ENCODE measurements at regions not wholly inside any gene's neighbourhood (a gene's known extent, or its start where the extent isn't known, plus 50 kb on each side); places are given as distances from the start of the nearest gene placed in this dataset.

DNA sequence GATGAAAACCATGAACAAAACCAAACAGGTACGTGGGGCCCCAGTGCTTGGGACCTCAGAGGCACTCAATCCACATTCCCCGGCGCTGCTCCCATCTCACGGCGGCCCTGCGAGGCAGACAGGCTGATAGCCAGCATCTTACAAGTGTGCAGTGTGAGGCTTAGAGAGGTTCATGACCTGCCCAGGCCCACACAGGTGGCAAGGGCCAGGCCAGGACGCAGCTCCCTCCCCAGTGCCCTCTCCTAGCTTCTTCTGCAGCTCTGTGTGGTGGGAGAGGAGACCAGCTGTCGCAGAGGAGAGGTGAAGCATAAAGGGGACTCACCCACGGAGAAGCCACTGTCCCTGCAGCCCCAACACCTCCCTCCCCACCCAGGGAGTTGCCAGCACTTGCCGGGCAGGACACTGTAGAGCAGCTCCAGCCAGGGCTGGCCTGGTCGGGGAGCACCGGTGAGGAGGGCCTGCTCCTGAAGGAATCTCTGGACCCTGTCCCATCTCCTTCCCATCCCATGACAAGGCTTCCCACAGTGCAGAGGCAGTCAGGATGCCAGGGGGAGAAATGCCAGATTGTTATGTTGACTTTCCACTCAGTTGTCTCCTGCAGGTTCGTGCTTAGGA, 92.4 kb upstream of the TMEM45B start:
- TF ChIP-seq, protein P1, sequence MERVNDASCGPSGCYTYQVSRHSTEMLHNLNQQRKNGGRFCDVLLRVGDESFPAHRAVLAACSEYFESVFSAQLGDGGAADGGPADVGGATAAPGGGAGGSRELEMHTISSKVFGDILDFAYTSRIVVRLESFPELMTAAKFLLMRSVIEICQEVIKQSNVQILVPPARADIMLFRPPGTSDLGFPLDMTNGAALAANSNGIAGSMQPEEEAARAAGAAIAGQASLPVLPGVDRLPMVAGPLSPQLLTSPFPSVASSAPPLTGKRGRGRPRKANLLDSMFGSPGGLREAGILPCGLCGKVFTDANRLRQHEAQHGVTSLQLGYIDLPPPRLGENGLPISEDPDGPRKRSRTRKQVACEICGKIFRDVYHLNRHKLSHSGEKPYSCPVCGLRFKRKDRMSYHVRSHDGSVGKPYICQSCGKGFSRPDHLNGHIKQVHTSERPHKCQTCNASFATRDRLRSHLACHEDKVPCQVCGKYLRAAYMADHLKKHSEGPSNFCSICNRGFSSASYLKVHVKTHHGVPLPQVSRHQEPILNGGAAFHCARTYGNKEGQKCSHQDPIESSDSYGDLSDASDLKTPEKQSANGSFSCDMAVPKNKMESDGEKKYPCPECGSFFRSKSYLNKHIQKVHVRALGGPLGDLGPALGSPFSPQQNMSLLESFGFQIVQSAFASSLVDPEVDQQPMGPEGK (CRISPR knock-in tag; IDR thresholded peaks at IDR 0.05; ENCODE audit: borderline replicate concordance), result no peak
- no peak for TF ChIP-seq PPARA (CRISPR knock-in tag; IDR thresholded peaks at IDR 0.05; ENCODE audit: borderline replicate concordance)
- TF ChIP-seq ZFP30 (CRISPR knock-in tag; IDR thresholded peaks at IDR 0.05), result no peak
- no peak for TF ChIP-seq ZC3H10 (CRISPR knock-in tag; IDR thresholded peaks at IDR 0.05)
- TF ChIP-seq CSDC2 (CRISPR knock-in tag; IDR thresholded peaks at IDR 0.05), result no peak
- TF ChIP-seq, protein P2, sequence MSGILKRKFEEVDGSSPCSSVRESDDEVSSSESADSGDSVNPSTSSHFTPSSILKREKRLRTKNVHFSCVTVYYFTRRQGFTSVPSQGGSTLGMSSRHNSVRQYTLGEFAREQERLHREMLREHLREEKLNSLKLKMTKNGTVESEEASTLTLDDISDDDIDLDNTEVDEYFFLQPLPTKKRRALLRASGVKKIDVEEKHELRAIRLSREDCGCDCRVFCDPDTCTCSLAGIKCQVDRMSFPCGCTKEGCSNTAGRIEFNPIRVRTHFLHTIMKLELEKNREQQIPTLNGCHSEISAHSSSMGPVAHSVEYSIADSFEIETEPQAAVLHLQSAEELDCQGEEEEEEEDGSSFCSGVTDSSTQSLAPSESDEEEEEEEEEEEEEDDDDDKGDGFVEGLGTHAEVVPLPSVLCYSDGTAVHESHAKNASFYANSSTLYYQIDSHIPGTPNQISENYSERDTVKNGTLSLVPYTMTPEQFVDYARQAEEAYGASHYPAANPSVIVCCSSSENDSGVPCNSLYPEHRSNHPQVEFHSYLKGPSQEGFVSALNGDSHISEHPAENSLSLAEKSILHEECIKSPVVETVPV (CRISPR knock-in tag; IDR thresholded peaks at IDR 0.05), result no peak
- no peak for TF ChIP-seq TCF4 (CRISPR knock-in tag; IDR thresholded peaks at IDR 0.05; ENCODE audit: borderline replicate concordance)
- no peak for TF ChIP-seq OSR1 (CRISPR knock-in tag; IDR thresholded peaks at IDR 0.05)
- TF ChIP-seq SNAI2 (CRISPR knock-in tag; IDR thresholded peaks at IDR 0.05), result no peak
- no peak for TF ChIP-seq ZNF8 (CRISPR knock-in tag; IDR thresholded peaks at IDR 0.05)
- no peak for TF ChIP-seq GLIS3 (CRISPR knock-in tag; IDR thresholded peaks at IDR 0.05)
- TF ChIP-seq ISL1 (CRISPR knock-in tag; IDR thresholded peaks at IDR 0.05), result no peak
- TF ChIP-seq TOX (CRISPR knock-in tag; IDR thresholded peaks at IDR 0.05; ENCODE audit: borderline replicate concordance), result no peak

DNA sequence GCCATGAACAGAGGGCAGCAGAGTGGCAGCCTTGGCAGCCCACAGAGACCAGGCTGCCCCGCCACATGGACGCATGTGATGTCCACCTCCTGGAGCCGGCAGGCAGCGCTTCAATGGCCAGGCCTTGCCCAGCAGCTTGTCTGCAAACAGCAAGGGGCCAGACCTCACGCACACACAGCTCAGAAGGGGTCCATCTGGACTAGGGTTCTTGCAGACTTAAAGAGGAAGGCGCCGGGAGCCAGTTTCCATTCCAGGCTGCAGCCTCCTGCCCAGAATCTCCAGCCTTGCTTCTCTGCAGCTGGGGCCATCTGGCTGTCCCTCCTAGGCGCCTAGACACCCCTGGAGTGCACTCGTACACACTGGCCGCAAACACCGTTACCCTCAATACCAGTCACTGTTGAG, 91.9 kb upstream of the TMEM45B start:
- ATAC-seq, result no peak
- TF ChIP-seq, protein P2 (CRISPR knock-in tag; IDR thresholded peaks at IDR 0.05), result no peak
- TF ChIP-seq, protein P3, sequence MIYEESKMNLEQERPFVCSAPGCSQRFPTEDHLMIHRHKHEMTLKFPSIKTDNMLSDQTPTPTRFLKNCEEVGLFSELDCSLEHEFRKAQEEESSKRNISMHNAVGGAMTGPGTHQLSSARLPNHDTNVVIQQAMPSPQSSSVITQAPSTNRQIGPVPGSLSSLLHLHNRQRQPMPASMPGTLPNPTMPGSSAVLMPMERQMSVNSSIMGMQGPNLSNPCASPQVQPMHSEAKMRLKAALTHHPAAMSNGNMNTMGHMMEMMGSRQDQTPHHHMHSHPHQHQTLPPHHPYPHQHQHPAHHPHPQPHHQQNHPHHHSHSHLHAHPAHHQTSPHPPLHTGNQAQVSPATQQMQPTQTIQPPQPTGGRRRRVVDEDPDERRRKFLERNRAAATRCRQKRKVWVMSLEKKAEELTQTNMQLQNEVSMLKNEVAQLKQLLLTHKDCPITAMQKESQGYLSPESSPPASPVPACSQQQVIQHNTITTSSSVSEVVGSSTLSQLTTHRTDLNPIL (CRISPR knock-in tag; IDR thresholded peaks at IDR 0.05; ENCODE audit: low read depth), result no peak
- TF ChIP-seq PPARA (CRISPR knock-in tag; IDR thresholded peaks at IDR 0.05; ENCODE audit: borderline replicate concordance) (no peak), ARNTL (CRISPR knock-in tag; IDR thresholded peaks at IDR 0.05; ENCODE audit: borderline replicate concordance, low read depth) (no peak), TCF4 (CRISPR knock-in tag; IDR thresholded peaks at IDR 0.05; ENCODE audit: borderline replicate concordance) (no peak), ISL1 (CRISPR knock-in tag; IDR thresholded peaks at IDR 0.05) (no peak), RARB (CRISPR knock-in tag; IDR thresholded peaks at IDR 0.05) (no peak)
- TF ChIP-seq, protein P1 (CRISPR knock-in tag; IDR thresholded peaks at IDR 0.05; ENCODE audit: borderline replicate concordance), result no peak

More for the DNA sequence above, 92.4 kb upstream of the TMEM45B start:
- no peak for ATAC-seq

DNA sequence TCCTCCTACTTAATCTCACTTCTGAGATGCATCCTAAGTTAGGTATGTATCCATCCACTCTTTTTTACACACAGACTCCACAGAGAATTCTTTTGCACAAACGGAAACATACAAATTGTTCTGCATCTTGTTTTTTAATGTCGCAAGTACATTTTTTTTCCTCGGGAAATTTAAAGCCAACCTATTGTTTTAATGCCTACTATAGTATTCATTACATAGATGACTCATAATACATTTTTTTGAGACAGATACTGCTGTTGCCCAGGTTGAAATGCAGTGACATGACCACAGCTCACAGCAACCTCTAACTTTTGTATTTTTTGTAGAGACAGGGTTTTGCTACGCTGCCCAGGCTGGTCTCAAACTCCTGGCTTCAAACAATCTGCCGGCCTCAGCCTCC, 90.8 kb upstream of the TMEM45B start:
- no peak for ATAC-seq

DNA sequence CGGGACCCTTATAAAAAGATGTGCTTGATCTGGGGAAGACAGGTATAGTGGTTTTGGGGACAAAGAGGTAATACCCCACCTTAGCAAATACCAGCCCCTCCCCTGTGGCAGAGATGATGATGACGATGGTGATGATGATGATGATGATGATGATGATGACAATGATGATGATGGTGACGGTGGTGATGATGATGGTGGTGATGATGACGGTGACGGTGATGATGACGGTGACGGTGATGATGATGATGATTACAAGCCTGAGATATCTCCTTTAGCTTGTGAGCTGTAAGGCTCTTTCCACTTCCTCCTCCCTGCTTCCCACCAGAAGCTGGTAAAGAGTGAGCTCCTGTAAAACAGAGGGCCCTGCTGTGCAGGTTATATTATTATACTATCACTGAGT, 89.5 kb upstream of the TMEM45B start:
- no peak for TF ChIP-seq ZC3H10 (CRISPR knock-in tag; IDR thresholded peaks at IDR 0.05)
- no peak for TF ChIP-seq ESRRG (CRISPR knock-in tag; IDR thresholded peaks at IDR 0.05)
- TF ChIP-seq ZFP3 (CRISPR knock-in tag; IDR thresholded peaks at IDR 0.05), result no peak
- TF ChIP-seq ZNF8 (CRISPR knock-in tag; IDR thresholded peaks at IDR 0.05), result no peak
- TF ChIP-seq ISL1 (CRISPR knock-in tag; IDR thresholded peaks at IDR 0.05), result no peak
- TF ChIP-seq, protein P4, sequence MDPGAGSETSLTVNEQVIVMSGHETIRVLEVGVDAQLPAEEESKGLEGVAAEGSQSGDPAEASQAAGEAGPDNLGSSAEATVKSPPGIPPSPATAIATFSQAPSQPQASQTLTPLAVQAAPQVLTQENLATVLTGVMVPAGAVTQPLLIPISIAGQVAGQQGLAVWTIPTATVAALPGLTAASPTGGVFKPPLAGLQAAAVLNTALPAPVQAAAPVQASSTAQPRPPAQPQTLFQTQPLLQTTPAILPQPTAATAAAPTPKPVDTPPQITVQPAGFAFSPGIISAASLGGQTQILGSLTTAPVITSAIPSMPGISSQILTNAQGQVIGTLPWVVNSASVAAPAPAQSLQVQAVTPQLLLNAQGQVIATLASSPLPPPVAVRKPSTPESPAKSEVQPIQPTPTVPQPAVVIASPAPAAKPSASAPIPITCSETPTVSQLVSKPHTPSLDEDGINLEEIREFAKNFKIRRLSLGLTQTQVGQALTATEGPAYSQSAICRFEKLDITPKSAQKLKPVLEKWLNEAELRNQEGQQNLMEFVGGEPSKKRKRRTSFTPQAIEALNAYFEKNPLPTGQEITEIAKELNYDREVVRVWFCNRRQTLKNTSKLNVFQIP (CRISPR knock-in tag; IDR thresholded peaks at IDR 0.05; ENCODE audit: borderline replicate concordance, low read depth), result no peak
- no peak for TF ChIP-seq TCF4 (CRISPR knock-in tag; IDR thresholded peaks at IDR 0.05; ENCODE audit: borderline replicate concordance)
- TF ChIP-seq SNAI2 (CRISPR knock-in tag; IDR thresholded peaks at IDR 0.05), result no peak
- TF ChIP-seq ZFP30 (CRISPR knock-in tag; IDR thresholded peaks at IDR 0.05), result no peak
- TF ChIP-seq, protein P2 (CRISPR knock-in tag; IDR thresholded peaks at IDR 0.05), result no peak
- TF ChIP-seq ZNF70 (CRISPR knock-in tag; IDR thresholded peaks at IDR 0.05), result no peak
- no peak for TF ChIP-seq RARB (CRISPR knock-in tag; IDR thresholded peaks at IDR 0.05)
- ATAC-seq, result no peak

More for the DNA sequence above, 90.8 kb upstream of the TMEM45B start:
- TF ChIP-seq RARB (CRISPR knock-in tag; IDR thresholded peaks at IDR 0.05), result no peak
